Right lobe of liver (tissue), 4 donors: ENCODE measurements at regions not wholly inside any gene's neighbourhood (a gene's known extent, or its start where the extent isn't known, plus 50 kb on each side); places are given as distances from the start of the nearest gene placed in this dataset.

Experiments
- CTCF ChIP-seq, 4 donors: fragments of 200-600 bp in 3 of 4; fragments of 450-650 bp in 1 of 4; IDR thresholded peaks; one replicate each; pipeline versions ENCODE4 v1.5.1 to v1.8.0; 2016 to 2022; ENCODE audit warnings: antibody characterized with exemption in 4 of 4, mild to moderate bottlenecking in 2 of 4
- POLR2A ChIP-seq: fragments of 450-650 bp; IDR thresholded peaks from one replicate; pipeline ENCODE4 v1.6.1; 2017; ENCODE audit warnings: antibody characterized with exemption, mild to moderate bottlenecking
- donor health status: DM: no; HTN: no; CAD: no.
- donor health status: DM: no; HTN: no; CAD: no.
- donor health status: DM: no; HTN: yes; CAD: no.

GRCh38 chr1:31502253-31502652, 74.1 kb upstream of the TINAGL1 start:
- TF ChIP-seq CTCF (IDR thresholded peaks at IDR 0.05) (no peak), POLR2A (no peak)
